Hepatocyte (in vitro differentiated cells): ENCODE measurements at regions not wholly inside any gene's neighbourhood (a gene's known extent, or its start where the extent isn't known, plus 50 kb on each side); places are given as distances from the start of the nearest gene placed in this dataset.
A peak's percentile ranks its signal among the peaks of the same experiment; 100 is the strongest.

Experiments
- DNase-seq: peaks from one replicate; pipeline ENCODE4 v3.0.0-alpha.2; 2016; ENCODE audit warnings: low spot score
- H2AFZ ChIP-seq: fragments of 200-600 bp; sonication (generic); 2 replicates; pipeline ENCODE4 v1.6.0; 2016; ENCODE audit warnings: antibody characterized with exemption, mild to moderate bottlenecking
- H3K27ac ChIP-seq: fragments of 200-600 bp; sonication (generic); 2 replicates; pipeline ENCODE4 v1.5.1; 2016; ENCODE audit warnings: mild to moderate bottlenecking
- H3K27me3 ChIP-seq: fragments of 200-600 bp; sonication (generic); 2 replicates; pipeline ENCODE4 v1.6.1; 2016
- H3K36me3 ChIP-seq: fragments of 200-600 bp; sonication (generic); replicated peaks from 2 replicates; pipeline ENCODE4 v1.5.1; 2016; ENCODE audit warnings: low read depth; ENCODE audit not compliant: insufficient read depth
- H3K4me1 ChIP-seq: fragments of 200-600 bp; sonication (generic); 2 replicates; pipeline ENCODE4 v1.5.1; 2016; ENCODE audit warnings: mild to moderate bottlenecking, moderate library complexity; ENCODE audit not compliant: insufficient read depth
- H3K4me2 ChIP-seq: fragments of 200-600 bp; sonication (generic); 2 replicates; pipeline ENCODE4 v1.6.0; 2016
- H3K4me3 ChIP-seq: fragments of 200-600 bp; sonication (generic); 2 replicates; pipeline ENCODE4 v1.5.1; 2016; ENCODE audit warnings: mild to moderate bottlenecking
- H3K79me2 ChIP-seq: fragments of 200-600 bp; sonication (generic); 2 replicates; pipeline ENCODE4 v1.6.0; 2017; ENCODE audit warnings: mild to moderate bottlenecking
- H3K9me2 ChIP-seq: fragments of 200-600 bp; sonication (generic); replicated peaks from 2 replicates; pipeline ENCODE4 v1.6.0; 2017; ENCODE audit warnings: mild to moderate bottlenecking; ENCODE audit not compliant: insufficient read depth
- H3K9me3 ChIP-seq: fragments of 200-600 bp; sonication (generic); 2 replicates; pipeline ENCODE4 v1.5.1; 2016; ENCODE audit warnings: low read depth, mild to moderate bottlenecking
- H4K20me1 ChIP-seq: fragments of 200-600 bp; sonication (generic); 2 replicates; pipeline ENCODE4 v1.6.0; 2016; ENCODE audit warnings: mild to moderate bottlenecking; ENCODE audit not compliant: insufficient read depth, poor library complexity, severe bottlenecking
- CTCF ChIP-seq: fragments of 200-600 bp; sonication (generic); IDR thresholded peaks from 2 replicates; pipeline ENCODE4 v1.5.1; 2016; ENCODE audit warnings: antibody characterized with exemption, mild to moderate bottlenecking; ENCODE audit not compliant: poor library complexity
- EZH2 ChIP-seq: fragments of 200-600 bp; sonication (generic); IDR thresholded peaks from 2 replicates; pipeline ENCODE4 v1.6.1; 2016; ENCODE audit warnings: antibody characterized with exemption, mild to moderate bottlenecking, borderline replicate concordance
- EZH2phosphoT487 ChIP-seq: fragments of 200-600 bp; sonication (generic); IDR thresholded peaks from one replicate; pipeline ENCODE4 v1.6.1; 2018; ENCODE audit warnings: antibody characterized with exemption, mild to moderate bottlenecking, low read depth, moderate library complexity; ENCODE audit not compliant: unreplicated experiment, severe bottlenecking
- WGBS: methylation state at CpG from one replicate; pipeline ENCODE4 v1.1.6; 2016; ENCODE audit warnings: low lambda C conversion rate; ENCODE audit errors: missing lambda C conversion rate; 5-methylcytosine and 5-hydroxymethylcytosine counted together

- Histone ChIP-seq H3K36me3 (no peaks in the 10 kb centered on the region), H3K4me1 (no peaks in the 10 kb centered on the region), H2AFZ (no peak overlapping the region), H3K4me3 (no peak overlapping the region), H3K9me3 (no peaks in the 10 kb centered on the region), H3K4me2 (no peak overlapping the region), H4K20me1 (no peaks in the 10 kb centered on the region), H3K9me2 (no peaks in the 10 kb centered on the region), H3K27me3 (no peaks in the 10 kb centered on the region), H3K27ac (no peak overlapping the region), H3K79me2 (no peaks in the 10 kb centered on the region)
- no peak for DNase-seq
- 91% methylated on average over 3 of the region's 3 CpGs for WGBS
- no peak for TF ChIP-seq EZH2phosphoT487
- no peak for TF ChIP-seq CTCF
- no peak for TF ChIP-seq EZH2
Observed at GRCh38 chr5:68848091-68848490, 245.7 kb upstream of the SLC30A5 start.

- no peak for DNase-seq
- no peaks in the 10 kb centered on the region for H3K27me3 ChIP-seq
- no peaks in the 10 kb centered on the region for H3K79me2 ChIP-seq
- no peak overlapping the region for H3K4me3 ChIP-seq
- H3K4me2 ChIP-seq: no peak overlapping the region
- no peaks in the 10 kb centered on the region for H3K9me2 ChIP-seq
- no peak for TF ChIP-seq EZH2
- no peak for TF ChIP-seq EZH2phosphoT487
- TF ChIP-seq CTCF: no peak
- no peak overlapping the region for H2AFZ ChIP-seq
- H3K27ac ChIP-seq: no peak overlapping the region
- no peaks in the 10 kb centered on the region for H3K36me3 ChIP-seq
- no peaks in the 10 kb centered on the region for H3K4me1 ChIP-seq
- no peaks in the 10 kb centered on the region for H4K20me1 ChIP-seq
- no peaks in the 10 kb centered on the region for H3K9me3 ChIP-seq
Observed at GRCh38 chr5:68849103-68849502, 244.7 kb upstream of the SLC30A5 start.

- no peak overlapping the region for H3K4me3 ChIP-seq
- H2AFZ ChIP-seq: no peak overlapping the region
- H4K20me1 ChIP-seq: no peaks in the 10 kb centered on the region
- no peak overlapping the region for H3K4me2 ChIP-seq
- no peaks in the 10 kb centered on the region for H3K79me2 ChIP-seq
- peak overlapping the region; percentile 5 for H3K27ac ChIP-seq
- TF ChIP-seq CTCF (no peak), EZH2 (no peak), EZH2phosphoT487 (no peak)
- no peaks in the 10 kb centered on the region for H3K9me3 ChIP-seq
- no peaks in the 10 kb centered on the region for H3K27me3 ChIP-seq
- H3K36me3 ChIP-seq: no peaks in the 10 kb centered on the region
- no peaks in the 10 kb centered on the region for H3K4me1 ChIP-seq
- no peaks in the 10 kb centered on the region for H3K9me2 ChIP-seq
- DNase-seq: peak; percentile 13
- WGBS: 79% methylated on average over 1 of the region's 1 CpG
Observed at GRCh38 chr5:68849906-68850305, 243.9 kb upstream of the SLC30A5 start.

- Histone ChIP-seq H3K4me3 (no peak overlapping the region), H3K36me3 (no peaks in the 10 kb centered on the region), H3K9me3 (no peaks in the 10 kb centered on the region), H3K9me2 (no peaks in the 10 kb centered on the region), H3K4me1 (no peaks in the 10 kb centered on the region), H3K27ac (no peak overlapping the region), H3K79me2 (no peaks in the 10 kb centered on the region), H4K20me1 (no peaks in the 10 kb centered on the region), H3K4me2 (no peak overlapping the region), H2AFZ (no peak overlapping the region), H3K27me3 (no peaks in the 10 kb centered on the region)
- no peak for DNase-seq
- TF ChIP-seq EZH2: no peak
- no peak for TF ChIP-seq EZH2phosphoT487
- TF ChIP-seq CTCF: no peak
Observed at GRCh38 chr5:68861099-68861498, 232.7 kb upstream of the SLC30A5 start.
